ENCODE measurements at regions not wholly inside any gene's neighbourhood (a gene's known extent, or its start where the extent isn't known, plus 50 kb on each side); places are given as distances from the start of the nearest gene placed in this dataset.

GRCh38 chr3:181796641-181797040 is 84.9 kb downstream of the SOX2 start:
- no peak for DNase-seq
- Histone ChIP-seq H3K9ac (ENCODE audit: low read length) (no peak overlapping the region), H4K20me1 (ENCODE audit: control insufficient read depth, insufficient read depth, low read length, poor library complexity, severe bottlenecking) (no peaks in the 10 kb centered on the region), H3K4me2 (replicated peaks; ENCODE audit: low read depth, low read length, poor library complexity, severe bottlenecking) (no peak overlapping the region), H3K9me3 (ENCODE audit: control extremely low read depth in 1 of 3, control insufficient read depth in 2 of 3, insufficient read depth in 1 of 3, low read length in 2 of 3) (no peaks in the 10 kb centered on the region), H3K4me3 (ENCODE audit: control extremely low read depth in 1 of 5, extremely low read depth in 1 of 5, insufficient read depth in 1 of 5, low read depth in 2 of 5, low read length in 4 of 5) (no peak overlapping the region), H2AFZ (ENCODE audit: insufficient read depth, low read depth, low read length, poor library complexity, severe bottlenecking) (no peak overlapping the region), H3K36me3 (replicated peaks in 1 of 2; ENCODE audit: control extremely low read depth in 1 of 2, control insufficient read depth in 1 of 2, extremely low read depth in 1 of 2, insufficient read depth in 2 of 2, low read length in 1 of 2) (no peaks in the 10 kb centered on the region), H3K27ac (ENCODE audit: low read length in 2 of 2) (no peak overlapping the region), H3K79me2 (ENCODE audit: control insufficient read depth, insufficient read depth, low read length) (no peaks in the 10 kb centered on the region), H3K27me3 (replicated peaks in 1 of 4; ENCODE audit: control extremely low read depth in 1 of 4, control insufficient read depth in 3 of 4, insufficient read depth in 4 of 4, low read length in 3 of 4) (no peaks in the 10 kb centered on the region), H3K4me1 (ENCODE audit: control insufficient read depth in 2 of 2, insufficient read depth in 2 of 2, low read length in 2 of 2) (no peaks in the 10 kb centered on the region)
- ATAC-seq (ENCODE audit: low read depth): no peak
- no peaks in the 10 kb centered on the region for H3K9me3 Mint-ChIP-seq (ENCODE audit: insufficient read depth)
- no peaks in the 10 kb centered on the region for H3K27me3 Mint-ChIP-seq
- intact Hi-C loops (cut with micrococcal nuclease): no loop called here
- H3K27ac Mint-ChIP-seq: no peak overlapping the region
- ChIA-PET POLR2A (no interaction called here), CTCF (no interaction called here)
- H3K4me1 Mint-ChIP-seq: no peaks in the 10 kb centered on the region
- no peak for TF ChIP-seq EZH2 (IDR thresholded peaks at IDR 0.05; ENCODE audit: borderline replicate concordance, insufficient read depth, low read depth, low read length, poor library complexity, severe bottlenecking)
- TF ChIP-seq, protein P1, sequence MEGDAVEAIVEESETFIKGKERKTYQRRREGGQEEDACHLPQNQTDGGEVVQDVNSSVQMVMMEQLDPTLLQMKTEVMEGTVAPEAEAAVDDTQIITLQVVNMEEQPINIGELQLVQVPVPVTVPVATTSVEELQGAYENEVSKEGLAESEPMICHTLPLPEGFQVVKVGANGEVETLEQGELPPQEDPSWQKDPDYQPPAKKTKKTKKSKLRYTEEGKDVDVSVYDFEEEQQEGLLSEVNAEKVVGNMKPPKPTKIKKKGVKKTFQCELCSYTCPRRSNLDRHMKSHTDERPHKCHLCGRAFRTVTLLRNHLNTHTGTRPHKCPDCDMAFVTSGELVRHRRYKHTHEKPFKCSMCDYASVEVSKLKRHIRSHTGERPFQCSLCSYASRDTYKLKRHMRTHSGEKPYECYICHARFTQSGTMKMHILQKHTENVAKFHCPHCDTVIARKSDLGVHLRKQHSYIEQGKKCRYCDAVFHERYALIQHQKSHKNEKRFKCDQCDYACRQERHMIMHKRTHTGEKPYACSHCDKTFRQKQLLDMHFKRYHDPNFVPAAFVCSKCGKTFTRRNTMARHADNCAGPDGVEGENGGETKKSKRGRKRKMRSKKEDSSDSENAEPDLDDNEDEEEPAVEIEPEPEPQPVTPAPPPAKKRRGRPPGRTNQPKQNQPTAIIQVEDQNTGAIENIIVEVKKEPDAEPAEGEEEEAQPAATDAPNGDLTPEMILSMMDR (IDR thresholded peaks at IDR 0.05): no peak
- no peak overlapping the region for H3K4me3 Mint-ChIP-seq
- WGBS (ENCODE audit: insufficient coverage): no CpG with 5 or more reads among the region's 3 CpGs

- H3K79me2 ChIP-seq (ENCODE audit: control insufficient read depth, insufficient read depth, low read length): no peaks in the 10 kb centered on the region
- no peak overlapping the region for H2AFZ ChIP-seq (ENCODE audit: insufficient read depth, low read depth, low read length, poor library complexity, severe bottlenecking)
- no peak overlapping the region for H3K4me3 ChIP-seq (ENCODE audit: control extremely low read depth in 1 of 5, extremely low read depth in 1 of 5, insufficient read depth in 1 of 5, low read depth in 2 of 5, low read length in 4 of 5)
- no peak overlapping the region for H3K4me2 ChIP-seq (replicated peaks; ENCODE audit: low read depth, low read length, poor library complexity, severe bottlenecking)
- H3K9ac ChIP-seq (ENCODE audit: low read length): no peak overlapping the region
- ChIA-PET POLR2A (no interaction called here), CTCF (no interaction called here)
- no CpG with 5 or more reads among the region's 2 CpGs for WGBS (ENCODE audit: insufficient coverage)
- Mint-ChIP-seq H3K9me3 (ENCODE audit: insufficient read depth) (no peaks in the 10 kb centered on the region), H3K27ac (no peak overlapping the region), H3K4me3 (no peak overlapping the region), H3K4me1 (no peaks in the 10 kb centered on the region), H3K27me3 (no peaks in the 10 kb centered on the region)
- no peak for DNase-seq
- no peaks in the 10 kb centered on the region for H3K9me3 ChIP-seq (ENCODE audit: control extremely low read depth in 1 of 3, control insufficient read depth in 2 of 3, insufficient read depth in 1 of 3, low read length in 2 of 3)
- no peaks in the 10 kb centered on the region for H3K36me3 ChIP-seq (replicated peaks in 1 of 2; ENCODE audit: control extremely low read depth in 1 of 2, control insufficient read depth in 1 of 2, extremely low read depth in 1 of 2, insufficient read depth in 2 of 2, low read length in 1 of 2)
- no peaks in the 10 kb centered on the region for H3K4me1 ChIP-seq (ENCODE audit: control insufficient read depth in 2 of 2, insufficient read depth in 2 of 2, low read length in 2 of 2)
- no peak for TF ChIP-seq EZH2 (IDR thresholded peaks at IDR 0.05; ENCODE audit: borderline replicate concordance, insufficient read depth, low read depth, low read length, poor library complexity, severe bottlenecking)
- intact Hi-C loops (cut with micrococcal nuclease): no loop called here
- no peaks in the 10 kb centered on the region for H3K27me3 ChIP-seq (replicated peaks in 1 of 4; ENCODE audit: control extremely low read depth in 1 of 4, control insufficient read depth in 3 of 4, insufficient read depth in 4 of 4, low read length in 3 of 4)
- no peak overlapping the region for H3K27ac ChIP-seq (ENCODE audit: low read length in 2 of 2)
- no peaks in the 10 kb centered on the region for H4K20me1 ChIP-seq (ENCODE audit: control insufficient read depth, insufficient read depth, low read length, poor library complexity, severe bottlenecking)
- no peak for ATAC-seq (ENCODE audit: low read depth)
Observed at GRCh38 chr3:181797431-181797830, 85.7 kb downstream of the SOX2 start.
